GM12878 (cell line): ENCODE measurements at regions not wholly inside any gene's neighbourhood (a gene's known extent, or its start where the extent isn't known, plus 50 kb on each side); places are given as distances from the start of the nearest gene placed in this dataset.

Source experiments
- ATAC-seq: fragments of 200-7000 bp; cut with Tn5 transposase; 3 replicates; pipeline ENCODE4 v1.9.1; 2020; ENCODE audit warnings: mild to moderate bottlenecking, moderate library complexity
- BruUV-seq: library from RNA; stranded (reverse); fragments of 400-500 nt; replicated peaks from 2 replicates; lab custom pipeline; 2021; lab: Mats Ljungman, UMichigan
- CTCF ChIA-PET: fragments of 300-600 bp; sonication (Branson Sonifier 250); formaldehyde crosslinking; extraction: SDS; loops from one replicate; lab custom pipeline; 2021; ENCODE audit warnings: inconsistent platforms; lab: Yijun Ruan, JAX
- POLR2A ChIA-PET: fragments of 350-600 bp; formaldehyde crosslinking; extraction: SDS; loops from one replicate; lab custom pipeline; 2021; ENCODE audit warnings: inconsistent platforms; lab: Charles Lee
- RAD21 ChIA-PET: fragments of 300-600 bp; sonication (Branson Sonifier 250); formaldehyde crosslinking; loops from one replicate; lab custom pipeline; 2023; ENCODE audit warnings: antibody characterized with exemption; ENCODE audit not compliant: unreplicated experiment; lab: Charles Lee
- SMC1A ChIA-PET: fragments of 300-600 bp; sonication (Branson Sonifier 250); formaldehyde crosslinking; loops from one replicate; lab custom pipeline; 2023; ENCODE audit not compliant: unreplicated experiment, uncharacterized antibody; lab: Charles Lee
- DNase-seq: peaks from one replicate; pipeline ENCODE4 v3.0.0-alpha.2; 2011; ENCODE audit warnings: low read depth, low spot score
- FAIRE-seq: peaks from 3 replicates; lab custom pipeline; 2011; peaks lifted over from hg19 to GRCh38; lab: Jason Lieb, UNC
- H2AFZ ChIP-seq: 2 replicates; pipeline ENCODE4 v1.6.0; 2011; ENCODE audit warnings: low read depth, low read length, control low read depth; ENCODE audit not compliant: control insufficient read depth
- H3K27ac ChIP-seq: 2 replicates; pipeline ENCODE4 v1.5.1; 2011; ENCODE audit warnings: control low read depth; ENCODE audit not compliant: control insufficient read depth, insufficient read depth
- H3K27me3 ChIP-seq, 2 experiments: replicated peaks in 1 of 2; 2 replicates each; pipeline versions ENCODE4 v1.6.0 to v1.6.1; 2011; ENCODE audit warnings: low read length in 1 of 2; ENCODE audit not compliant: control insufficient read depth in 2 of 2, insufficient read depth in 2 of 2
- H3K36me3 ChIP-seq, 2 experiments: 2 replicates each; pipeline ENCODE4 v1.5.1; 2011; ENCODE audit warnings: low read length in 1 of 2; ENCODE audit not compliant: control insufficient read depth in 2 of 2, insufficient read depth in 2 of 2
- H3K4me1 ChIP-seq: 2 replicates; pipeline ENCODE4 v1.6.1; 2011; ENCODE audit warnings: mild to moderate bottlenecking, low read length, moderate library complexity, mixed read lengths; ENCODE audit not compliant: control insufficient read depth, insufficient read depth
- H3K4me2 ChIP-seq: 2 replicates; pipeline ENCODE4 v1.6.0; 2011; ENCODE audit warnings: control low read depth; ENCODE audit not compliant: control insufficient read depth, insufficient read depth
- H3K4me3 ChIP-seq: fragments of 200-600 bp; sonication (generic); 2 replicates; pipeline ENCODE4 v1.5.1; 2016
- H3K79me2 ChIP-seq: 2 replicates; pipeline ENCODE4 v1.6.0; 2011; ENCODE audit warnings: low read length; ENCODE audit not compliant: control insufficient read depth, insufficient read depth
- H3K9ac ChIP-seq: 2 replicates; pipeline ENCODE4 v1.8.0; 2011; ENCODE audit warnings: low read length, control low read depth, mixed read lengths; ENCODE audit not compliant: control insufficient read depth, insufficient read depth
- H3K9me3 ChIP-seq: replicated peaks from 3 replicates; pipeline ENCODE4 v1.5.1; 2011; ENCODE audit warnings: mild to moderate bottlenecking, low read length; ENCODE audit not compliant: control insufficient read depth, insufficient read depth
- H4K20me1 ChIP-seq: 2 replicates; pipeline ENCODE4 v1.6.0; 2011; ENCODE audit not compliant: control insufficient read depth, insufficient read depth
- CREM ChIP-seq: IDR thresholded peaks from 2 replicates; pipeline ENCODE4 v1.6.1; 2014; ENCODE audit warnings: antibody characterized with exemption, low read depth
- EGR1 ChIP-seq, 2 experiments: IDR thresholded peaks; 1 replicate in 1 of 2; 2 replicates in 1 of 2; pipeline ENCODE4 v1.6.1; 2011 to 2012; ENCODE audit warnings: low read depth in 2 of 2, low read length in 2 of 2, borderline replicate concordance in 1 of 2, mild to moderate bottlenecking in 1 of 2, moderate library complexity in 1 of 2
- EZH2 ChIP-seq: IDR thresholded peaks from 2 replicates; pipeline ENCODE4 v1.6.1; 2012; ENCODE audit warnings: low read depth, mild to moderate bottlenecking, control low read depth, inconsistent platforms, low read length, borderline replicate concordance; ENCODE audit not compliant: control insufficient read depth
- MEF2A ChIP-seq: IDR thresholded peaks from 2 replicates; pipeline ENCODE4 v1.6.1; 2011; ENCODE audit warnings: low read depth, mild to moderate bottlenecking, low read length, moderate library complexity; ENCODE audit not compliant: insufficient read depth
- MXI1 ChIP-seq: fragments of 150-350 bp; IDR thresholded peaks from 2 replicates; pipeline ENCODE4 v1.6.1; 2011; ENCODE audit warnings: low read depth, mild to moderate bottlenecking, inconsistent platforms, low read length, improper control_type of control experiment
- NR2C2 ChIP-seq: IDR thresholded peaks from 2 replicates; pipeline ENCODE4 v1.6.1; 2011; ENCODE audit warnings: borderline replicate concordance, low read depth; ENCODE audit not compliant: control insufficient read depth, insufficient read length
- RAD21 ChIP-seq: IDR thresholded peaks from 2 replicates; pipeline ENCODE4 v1.6.1; 2011; ENCODE audit warnings: mild to moderate bottlenecking, low read depth, low read length, moderate library complexity; ENCODE audit not compliant: insufficient read depth
- ZBED1 ChIP-seq: IDR thresholded peaks from 2 replicates; pipeline ENCODE4 v1.6.1; 2016; ENCODE audit warnings: borderline replicate concordance
- ZSCAN29 ChIP-seq: fragments of 450-650 bp; IDR thresholded peaks from 2 replicates; pipeline ENCODE4 v1.6.1; 2017; ENCODE audit warnings: mild to moderate bottlenecking, moderate library complexity
- WGBS: methylation state at CpG from one replicate; pipeline ENCODE4 v1.1.6; 2016; ENCODE audit warnings: low lambda C conversion rate; ENCODE audit not compliant: insufficient replicate concordance, insufficient coverage; ENCODE audit errors: missing lambda C conversion rate; 5-methylcytosine and 5-hydroxymethylcytosine counted together
- in situ Hi-C: fragments of 300-500 bp; cut with MboI; formaldehyde crosslinking; loops from 9 replicates; pipeline ENCODE4 v1.14.3; 2018; ENCODE audit warnings: mixed read lengths
- intact Hi-C: fragments of 100-400 bp; cut with micrococcal nuclease; formaldehyde crosslinking; loops from one replicate; pipeline ENCODE4 v1.14.2; 2022; ENCODE audit not compliant: unreplicated experiment
- TF ChIP-seq, protein P1 (sequence below): IDR thresholded peaks from 2 replicates; pipeline ENCODE4 v1.6.1; 2012; ENCODE audit warnings: low read depth, low read length, improper control_type of control experiment
- TF ChIP-seq, protein P2 (sequence below): IDR thresholded peaks from 2 replicates; pipeline ENCODE4 v1.6.1; 2012; ENCODE audit warnings: mild to moderate bottlenecking, low read depth, low read length
- TF ChIP-seq, protein P3 (sequence below): IDR thresholded peaks from 2 replicates; pipeline ENCODE4 v1.6.1; 2011; ENCODE audit warnings: mild to moderate bottlenecking, low read depth, low read length, moderate library complexity; ENCODE audit not compliant: insufficient replicate concordance

DNA sequence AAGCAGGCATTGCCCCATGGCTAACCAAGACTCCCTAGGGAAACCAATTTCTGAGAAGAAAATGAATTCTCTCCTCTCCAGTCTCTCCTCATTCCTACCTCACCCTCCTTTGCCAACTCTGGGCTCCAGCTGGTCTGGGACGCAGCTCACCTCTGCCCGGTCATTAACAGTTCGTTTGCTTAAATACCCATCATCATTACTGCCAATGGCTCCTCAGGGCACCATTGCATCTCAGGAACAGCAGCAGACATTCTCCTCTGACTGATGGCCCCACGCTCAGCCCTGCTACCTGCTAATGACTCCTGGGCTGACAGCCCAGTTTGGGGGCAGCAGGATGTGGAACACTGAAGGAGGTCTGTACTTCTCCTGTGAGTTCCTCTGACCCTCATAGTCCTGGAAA lies 462.0 kb downstream of the INSC start:
- FAIRE-seq = no peak
- no peak overlapping the region for H3K9ac ChIP-seq
- no peak for ATAC-seq
- no peak for DNase-seq
- no peaks in the 10 kb centered on the region for H3K79me2 ChIP-seq
- H4K20me1 ChIP-seq = no peaks in the 10 kb centered on the region
- H3K4me3 ChIP-seq = no peak overlapping the region
- 0% methylated on average over 4 of the region's 4 CpGs for whole genome bisulfite sequencing
- TF ChIP-seq, protein P1, sequence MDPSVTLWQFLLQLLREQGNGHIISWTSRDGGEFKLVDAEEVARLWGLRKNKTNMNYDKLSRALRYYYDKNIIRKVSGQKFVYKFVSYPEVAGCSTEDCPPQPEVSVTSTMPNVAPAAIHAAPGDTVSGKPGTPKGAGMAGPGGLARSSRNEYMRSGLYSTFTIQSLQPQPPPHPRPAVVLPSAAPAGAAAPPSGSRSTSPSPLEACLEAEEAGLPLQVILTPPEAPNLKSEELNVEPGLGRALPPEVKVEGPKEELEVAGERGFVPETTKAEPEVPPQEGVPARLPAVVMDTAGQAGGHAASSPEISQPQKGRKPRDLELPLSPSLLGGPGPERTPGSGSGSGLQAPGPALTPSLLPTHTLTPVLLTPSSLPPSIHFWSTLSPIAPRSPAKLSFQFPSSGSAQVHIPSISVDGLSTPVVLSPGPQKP = no peak
- TF ChIP-seq RAD21 = no peak
- intact Hi-C loops = no loop called here
- no peaks in the 10 kb centered on the region for H3K27me3 ChIP-seq
- H3K4me2 ChIP-seq = no peak overlapping the region
- ChIA-PET POLR2A (no interaction called here), CTCF (no interaction called here), RAD21 (no interaction called here), SMC1A (no interaction called here)
- H3K9me3 ChIP-seq = no peaks in the 10 kb centered on the region
- H2AFZ ChIP-seq = no peak overlapping the region
- no TSS peak for BruUV-seq
- no peaks in the 10 kb centered on the region for H3K4me1 ChIP-seq
- no peaks in the 10 kb centered on the region for H3K36me3 ChIP-seq
- no peak overlapping the region for H3K27ac ChIP-seq
- in situ Hi-C loops = no loop called here

DNA sequence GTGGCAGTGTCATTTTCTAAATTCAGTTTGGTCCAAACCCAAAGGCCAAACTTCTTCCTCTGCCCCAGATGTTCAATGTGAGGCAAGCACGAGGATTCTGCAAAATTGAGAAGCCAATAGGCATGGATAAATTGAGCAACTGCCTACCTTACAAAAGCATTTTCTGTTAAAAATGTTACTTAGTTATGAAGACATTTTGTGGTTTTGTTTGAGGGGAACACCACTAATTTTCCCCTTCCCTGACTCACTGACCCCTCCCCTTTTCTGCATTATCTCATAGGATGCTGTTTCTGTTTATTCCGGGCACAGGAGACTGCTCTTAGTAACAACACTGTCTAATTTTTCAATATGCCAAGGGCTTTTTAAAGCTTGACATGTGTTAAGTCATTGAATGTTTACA lies 462.8 kb downstream of the INSC start:
- H4K20me1 ChIP-seq = no peaks in the 10 kb centered on the region
- ChIA-PET POLR2A (no interaction called here), SMC1A (no interaction called here), CTCF (no interaction called here), RAD21 (no interaction called here)
- H3K36me3 ChIP-seq = no peaks in the 10 kb centered on the region
- H3K4me3 ChIP-seq = no peak overlapping the region
- DNase-seq (no peak), ATAC-seq (no peak), FAIRE-seq (no peak)
- no TSS peak for BruUV-seq
- H3K9me3 ChIP-seq = no peaks in the 10 kb centered on the region
- in situ Hi-C loops (no loop called here), intact Hi-C loops (no loop called here)
- H3K9ac ChIP-seq = no peak overlapping the region
- 41% methylated on average over 2 of the region's 2 CpGs for WGBS
- no peaks in the 10 kb centered on the region for H3K4me1 ChIP-seq
- TF ChIP-seq, protein P2, sequence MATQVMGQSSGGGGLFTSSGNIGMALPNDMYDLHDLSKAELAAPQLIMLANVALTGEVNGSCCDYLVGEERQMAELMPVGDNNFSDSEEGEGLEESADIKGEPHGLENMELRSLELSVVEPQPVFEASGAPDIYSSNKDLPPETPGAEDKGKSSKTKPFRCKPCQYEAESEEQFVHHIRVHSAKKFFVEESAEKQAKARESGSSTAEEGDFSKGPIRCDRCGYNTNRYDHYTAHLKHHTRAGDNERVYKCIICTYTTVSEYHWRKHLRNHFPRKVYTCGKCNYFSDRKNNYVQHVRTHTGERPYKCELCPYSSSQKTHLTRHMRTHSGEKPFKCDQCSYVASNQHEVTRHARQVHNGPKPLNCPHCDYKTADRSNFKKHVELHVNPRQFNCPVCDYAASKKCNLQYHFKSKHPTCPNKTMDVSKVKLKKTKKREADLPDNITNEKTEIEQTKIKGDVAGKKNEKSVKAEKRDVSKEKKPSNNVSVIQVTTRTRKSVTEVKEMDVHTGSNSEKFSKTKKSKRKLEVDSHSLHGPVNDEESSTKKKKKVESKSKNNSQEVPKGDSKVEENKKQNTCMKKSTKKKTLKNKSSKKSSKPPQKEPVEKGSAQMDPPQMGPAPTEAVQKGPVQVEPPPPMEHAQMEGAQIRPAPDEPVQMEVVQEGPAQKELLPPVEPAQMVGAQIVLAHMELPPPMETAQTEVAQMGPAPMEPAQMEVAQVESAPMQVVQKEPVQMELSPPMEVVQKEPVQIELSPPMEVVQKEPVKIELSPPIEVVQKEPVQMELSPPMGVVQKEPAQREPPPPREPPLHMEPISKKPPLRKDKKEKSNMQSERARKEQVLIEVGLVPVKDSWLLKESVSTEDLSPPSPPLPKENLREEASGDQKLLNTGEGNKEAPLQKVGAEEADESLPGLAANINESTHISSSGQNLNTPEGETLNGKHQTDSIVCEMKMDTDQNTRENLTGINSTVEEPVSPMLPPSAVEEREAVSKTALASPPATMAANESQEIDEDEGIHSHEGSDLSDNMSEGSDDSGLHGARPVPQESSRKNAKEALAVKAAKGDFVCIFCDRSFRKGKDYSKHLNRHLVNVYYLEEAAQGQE = no peak
- TF ChIP-seq, protein P3, sequence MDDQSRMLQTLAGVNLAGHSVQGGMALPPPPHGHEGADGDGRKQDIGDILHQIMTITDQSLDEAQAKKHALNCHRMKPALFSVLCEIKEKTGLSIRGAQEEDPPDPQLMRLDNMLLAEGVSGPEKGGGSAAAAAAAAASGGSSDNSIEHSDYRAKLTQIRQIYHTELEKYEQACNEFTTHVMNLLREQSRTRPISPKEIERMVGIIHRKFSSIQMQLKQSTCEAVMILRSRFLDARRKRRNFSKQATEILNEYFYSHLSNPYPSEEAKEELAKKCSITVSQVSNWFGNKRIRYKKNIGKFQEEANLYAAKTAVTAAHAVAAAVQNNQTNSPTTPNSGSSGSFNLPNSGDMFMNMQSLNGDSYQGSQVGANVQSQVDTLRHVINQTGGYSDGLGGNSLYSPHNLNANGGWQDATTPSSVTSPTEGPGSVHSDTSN = no peak
- TF ChIP-seq CREM (no peak), MEF2A (no peak), ZBED1 (no peak), ZSCAN29 (no peak), EGR1 (IDR thresholded peaks at IDR 0.05; ENCODE audit: borderline replicate concordance in 1 of 2, low read depth in 2 of 2, low read length in 2 of 2) (no peak), MXI1 (no peak), NR2C2 (no peak), EZH2 (no peak)
- no peak overlapping the region for H3K4me2 ChIP-seq
- no peaks in the 10 kb centered on the region for H3K79me2 ChIP-seq
- H2AFZ ChIP-seq = no peak overlapping the region
- H3K27ac ChIP-seq = no peak overlapping the region
- H3K27me3 ChIP-seq = no peaks in the 10 kb centered on the region
